ENCODE measurements at regions not wholly inside any gene's neighbourhood (a gene's known extent, or its start where the extent isn't known, plus 50 kb on each side); places are given as distances from the start of the nearest gene placed in this dataset.
A peak's percentile ranks its signal among the peaks of the same experiment; 100 is the strongest.
"Not testable (repeated sequence)": the region's sequence is repeated elsewhere in the genome, so short reads cannot be mapped to it uniquely, and the experiment has no call there.

DNA sequence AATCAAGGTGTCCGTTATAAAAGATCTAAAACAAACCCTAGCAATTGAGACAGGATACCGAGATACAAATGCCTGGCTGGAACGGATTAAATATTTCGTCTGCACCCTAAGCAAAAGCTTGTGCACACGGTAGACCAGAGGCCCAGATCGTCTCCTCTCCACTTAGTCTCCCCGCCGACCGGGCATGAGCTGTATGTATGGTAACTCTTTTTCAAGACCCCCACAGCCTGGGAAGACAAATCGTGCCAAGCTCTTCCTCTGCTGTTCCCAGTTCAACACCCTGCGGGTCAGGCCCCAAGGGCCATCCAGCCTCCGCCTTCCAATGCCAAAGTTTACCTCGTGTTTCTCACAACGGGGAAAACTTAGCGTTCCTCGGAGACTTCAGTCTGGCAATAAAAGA lies 285.7 kb upstream of the GALNT17 start:
- no peak for DNase-seq

DNA sequence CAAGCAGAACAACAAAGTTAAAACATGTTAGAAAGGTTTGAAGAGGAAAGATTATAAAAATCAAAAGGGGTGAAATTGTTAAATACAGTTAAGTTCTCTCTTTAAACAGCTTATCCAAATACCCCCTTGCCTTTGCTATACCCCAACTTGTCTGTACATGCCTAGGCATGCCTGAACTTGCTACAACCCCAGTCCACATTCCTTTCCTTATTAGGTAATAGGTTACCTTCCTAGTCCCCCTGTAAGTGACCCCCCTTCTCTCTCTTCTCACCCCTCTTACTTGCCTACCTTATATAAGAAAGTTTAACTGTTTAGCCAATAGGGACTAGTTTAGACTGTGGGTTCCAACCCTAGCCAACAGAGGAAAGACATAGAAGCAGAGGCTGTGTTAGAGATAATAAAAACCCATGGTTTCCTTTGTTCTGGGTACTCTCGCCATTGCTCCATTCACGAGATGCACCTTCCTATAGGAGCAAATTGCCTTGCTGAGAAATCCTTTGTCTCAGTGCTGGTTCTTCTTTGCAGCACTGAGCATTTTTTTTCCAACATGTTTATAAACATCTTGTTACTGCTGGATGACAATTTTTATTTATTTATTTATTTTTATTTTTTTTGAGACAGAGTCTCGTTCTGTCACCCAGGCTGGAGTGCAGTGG lies 282.2 kb upstream of the GALNT17 start:
- no peak for DNase-seq

DNA sequence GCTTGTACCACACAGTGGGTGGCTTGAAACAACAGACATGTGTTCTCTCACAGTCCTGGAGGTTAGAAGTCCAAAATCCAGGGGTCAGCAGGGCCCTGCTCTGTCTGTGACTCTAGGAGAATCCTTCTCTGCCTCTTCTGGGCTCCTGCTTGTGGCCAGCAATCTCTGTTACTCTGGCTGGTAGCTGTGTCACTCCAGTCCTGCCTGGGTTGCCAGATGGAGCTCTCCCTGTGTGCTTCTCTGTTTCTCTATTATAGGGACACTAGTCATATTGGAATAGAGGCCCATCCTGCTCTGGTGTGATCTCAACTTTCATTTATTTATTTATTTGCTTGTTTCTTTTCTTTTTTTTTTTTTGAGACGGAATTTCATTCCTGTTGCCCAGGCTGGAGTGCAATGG lies 276.6 kb upstream of the GALNT17 start:
- no peak for DNase-seq

DNA sequence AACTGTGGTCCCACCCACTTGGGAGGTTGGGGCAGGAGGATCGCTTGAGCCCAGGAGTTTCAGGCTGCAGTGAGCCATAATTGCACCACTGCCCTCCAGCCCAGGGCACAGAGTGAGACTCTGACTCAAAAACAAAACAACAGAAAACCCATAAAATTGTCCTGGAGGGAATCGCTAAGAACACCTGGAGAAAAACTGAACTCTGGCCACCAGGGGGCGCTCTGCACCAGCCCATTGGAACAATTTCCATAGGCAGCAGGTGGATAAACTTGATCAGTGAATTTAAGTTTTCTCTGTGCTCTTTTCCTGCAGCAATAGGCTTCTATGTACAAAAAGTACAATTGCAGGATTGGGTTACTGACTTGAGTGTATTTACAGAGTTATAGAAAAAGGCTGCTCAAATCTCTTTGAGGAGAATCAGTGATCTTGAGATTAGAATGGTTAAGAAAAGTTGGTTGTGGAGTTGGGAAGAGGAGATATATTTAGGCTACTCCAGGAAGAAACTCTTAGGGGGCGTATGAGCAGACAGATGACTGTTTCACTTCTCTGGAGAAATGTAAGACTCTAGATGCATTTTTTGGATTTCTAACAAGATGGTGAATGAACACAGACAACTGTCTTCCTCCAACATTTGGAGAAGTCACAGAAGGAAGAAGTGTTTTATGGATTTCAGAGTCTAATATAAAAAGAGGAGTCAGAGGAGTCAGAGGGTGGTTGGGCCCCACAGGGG lies 274.9 kb upstream of the GALNT17 start:
- peak; percentile 61 for DNase-seq

DNA sequence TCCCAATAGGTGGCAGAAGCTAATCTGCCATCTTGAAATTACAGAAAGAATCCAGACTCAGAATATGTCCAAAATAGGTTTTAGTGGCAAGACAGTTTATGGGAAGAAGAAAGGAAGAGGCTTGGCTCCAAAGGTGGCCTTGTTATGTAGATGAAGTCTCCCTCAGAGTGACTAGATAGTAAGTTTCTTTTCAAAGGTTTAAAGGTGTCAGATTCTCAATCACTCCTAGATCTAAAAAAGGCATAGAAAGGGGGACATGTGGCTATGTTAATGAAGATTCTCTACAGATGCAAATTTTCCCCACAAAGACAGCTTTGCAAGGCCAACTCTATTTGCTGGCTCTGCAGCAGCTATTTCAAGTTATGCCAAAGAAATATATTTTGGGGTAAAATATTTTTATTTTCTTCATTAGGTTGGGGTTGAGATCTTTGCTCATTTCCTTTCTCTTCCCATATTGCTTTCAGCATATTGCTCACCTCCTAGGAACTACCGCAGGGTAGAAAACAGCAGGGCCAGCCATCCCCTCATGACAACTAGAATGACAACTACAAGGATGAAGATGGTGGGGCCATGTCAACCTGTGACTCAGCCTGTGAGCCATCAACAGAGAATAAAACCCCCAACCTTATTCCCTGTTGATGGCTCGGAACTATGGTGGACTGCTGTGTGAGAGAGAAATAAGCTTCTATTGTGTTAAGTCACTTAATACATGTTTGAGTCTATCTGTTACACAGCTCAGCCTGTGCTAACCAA lies 274.0 kb upstream of the GALNT17 start:
- DNase-seq: no peak

DNA sequence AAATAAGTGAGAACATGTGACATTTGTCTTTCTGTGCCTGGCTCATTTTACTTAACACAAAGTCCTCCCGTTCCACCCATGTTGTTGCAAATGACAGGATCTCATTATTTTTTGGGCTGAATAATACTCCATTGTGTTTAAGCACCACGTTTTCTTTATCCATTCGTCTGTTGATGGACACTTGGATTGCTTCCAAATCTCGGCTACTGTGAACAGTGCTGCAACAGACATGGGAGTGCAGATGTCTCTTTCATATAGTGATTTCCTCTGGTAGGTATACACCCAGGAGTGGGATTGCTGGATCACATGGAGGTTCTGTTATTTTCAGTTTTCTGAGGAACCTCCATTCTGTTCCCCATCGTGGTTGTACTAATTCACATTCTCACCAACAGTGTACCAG lies 264.4 kb upstream of the GALNT17 start:
- no peak for DNase-seq

DNA sequence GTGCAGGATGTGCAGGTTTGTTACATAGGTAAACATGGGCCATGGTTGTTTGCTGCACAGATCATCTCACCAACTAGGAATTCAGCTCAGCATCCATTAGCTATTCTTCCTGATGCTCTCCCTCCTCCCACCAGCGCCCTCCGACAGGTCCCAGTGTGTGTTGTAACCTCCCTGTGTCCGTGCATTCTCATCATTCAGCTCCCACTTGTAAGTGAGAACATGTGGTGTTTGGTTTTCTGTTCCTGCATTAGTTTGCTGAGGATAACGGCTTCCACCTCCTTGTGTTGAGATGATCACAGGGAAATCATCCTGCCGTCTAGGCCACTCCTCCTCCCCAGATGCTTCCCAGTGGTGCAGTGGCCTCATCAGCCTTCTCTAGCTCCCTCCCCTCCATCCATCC lies 261.6 kb upstream of the GALNT17 start:
- DNase-seq: no peak

DNA sequence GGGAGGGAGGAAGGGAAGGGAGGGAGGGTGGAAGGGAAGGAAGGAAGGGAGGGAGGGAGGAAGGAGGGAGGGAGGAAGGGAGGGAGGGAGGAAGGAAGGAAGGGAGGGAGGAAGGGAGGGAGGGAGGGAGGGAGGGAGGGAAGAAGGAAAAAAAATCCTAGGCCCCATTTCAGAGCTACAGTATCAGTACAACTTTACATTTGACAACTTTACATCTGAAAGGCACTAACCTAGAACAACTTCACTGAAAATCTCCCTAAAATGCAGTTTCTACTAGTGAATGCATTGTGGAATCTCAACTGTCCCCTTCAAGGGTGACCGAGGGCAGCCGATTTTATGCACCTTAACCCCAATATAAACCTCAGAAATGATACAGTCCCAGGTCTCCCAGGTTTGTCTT lies 259.8 kb upstream of the GALNT17 start:
- no peak for DNase-seq

DNA sequence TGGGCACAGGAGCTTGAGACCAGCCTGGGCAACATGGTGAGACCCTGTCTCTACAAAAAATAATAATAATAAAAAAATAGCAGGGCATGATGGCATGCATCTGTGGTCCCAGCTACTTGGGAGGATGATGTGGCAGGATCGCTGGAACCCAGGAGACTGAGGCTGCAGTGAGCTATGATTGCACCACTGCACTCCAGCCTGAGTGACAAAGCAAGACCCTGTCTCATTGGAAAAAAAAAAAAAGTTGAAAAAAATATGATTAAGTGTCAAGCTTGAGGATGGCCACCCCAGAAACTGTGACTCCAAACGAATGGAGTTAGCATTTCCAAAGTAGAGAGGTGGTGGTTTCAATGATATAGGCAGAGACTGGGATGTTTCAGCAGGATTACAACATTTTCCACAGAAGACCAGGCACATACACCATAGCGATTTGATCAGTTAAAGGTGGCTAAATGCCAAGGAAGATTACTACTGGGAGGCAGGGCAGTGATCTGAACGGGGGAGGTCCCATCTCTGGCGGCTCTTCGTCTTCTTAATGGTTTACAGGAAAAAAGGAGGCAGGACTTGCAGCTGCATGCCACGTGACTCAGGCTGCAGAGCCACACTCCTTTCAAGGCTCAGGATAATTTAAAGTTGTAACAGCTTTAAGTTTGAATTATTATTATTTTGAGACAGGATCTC lies 250.6 kb upstream of the GALNT17 start:
- DNase-seq: no peak

DNA sequence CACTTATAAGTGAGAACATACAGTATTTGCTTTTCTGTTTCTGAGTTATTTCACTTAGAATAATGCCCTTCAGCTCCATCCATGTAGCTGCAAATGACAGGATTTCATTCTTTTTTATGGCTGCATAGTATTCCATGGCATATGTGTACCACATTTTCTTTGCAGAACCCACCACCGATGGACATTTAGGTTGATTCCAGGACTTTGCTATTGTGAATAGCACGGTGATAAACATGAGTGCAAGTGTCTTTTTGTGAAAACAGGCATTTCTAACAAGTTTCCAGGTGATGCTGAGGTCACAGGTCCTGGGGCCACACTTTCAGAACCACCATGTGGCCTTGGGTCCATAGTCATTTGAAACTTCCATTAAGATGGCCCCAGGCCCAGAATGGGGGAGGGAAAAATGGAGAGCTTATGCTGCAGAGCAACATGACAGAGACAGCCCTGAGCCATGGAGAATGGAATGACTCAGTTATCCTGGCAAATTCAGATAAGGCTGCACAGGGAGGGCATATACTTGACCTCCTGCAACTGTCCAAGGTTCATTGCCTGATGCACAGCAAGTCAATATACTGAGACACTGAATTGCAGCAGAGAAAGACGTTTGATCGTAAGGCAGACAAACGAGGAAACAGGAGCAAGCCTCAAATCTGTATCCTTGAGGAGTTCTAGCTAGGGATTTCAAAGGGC lies 248.0 kb upstream of the GALNT17 start:
- DNase-seq: no peak

DNA sequence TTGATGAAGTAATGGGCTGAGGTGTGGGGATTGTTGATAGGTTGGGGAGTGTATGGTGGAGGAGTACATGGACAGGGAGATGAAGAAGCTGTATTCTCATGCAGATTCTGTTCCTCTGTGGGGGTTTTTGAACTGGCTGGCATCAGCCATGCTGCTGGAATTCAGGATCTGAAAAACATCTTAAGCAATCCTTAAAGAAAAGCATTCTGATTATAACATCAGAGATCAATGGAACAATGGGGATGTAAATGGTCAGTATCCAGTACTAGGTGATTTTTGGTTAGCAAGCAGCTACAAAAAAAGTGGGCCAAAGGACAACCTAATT lies 247.5 kb upstream of the GALNT17 start:
- DNase-seq: no peak

DNA sequence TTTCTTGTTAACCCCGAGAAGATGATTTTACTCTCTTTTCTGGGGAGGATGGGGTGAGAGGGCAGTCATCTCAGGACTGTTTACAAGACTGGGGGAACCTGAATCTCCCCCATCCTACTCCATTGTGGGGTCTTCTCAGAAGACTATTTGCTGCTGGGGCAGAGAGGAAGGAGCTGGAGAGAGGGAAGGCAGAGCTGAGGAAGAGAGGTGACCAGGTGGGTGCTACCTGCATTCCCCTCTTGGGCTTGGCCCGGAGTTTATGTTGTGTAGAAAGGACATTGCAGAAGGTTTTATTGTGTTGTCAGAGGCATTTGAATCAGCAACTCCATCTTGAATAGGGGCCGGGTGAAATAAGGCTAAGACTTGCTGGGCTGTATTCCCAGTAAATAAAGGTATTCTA lies 247.1 kb upstream of the GALNT17 start:
- DNase-seq: no peak

DNA sequence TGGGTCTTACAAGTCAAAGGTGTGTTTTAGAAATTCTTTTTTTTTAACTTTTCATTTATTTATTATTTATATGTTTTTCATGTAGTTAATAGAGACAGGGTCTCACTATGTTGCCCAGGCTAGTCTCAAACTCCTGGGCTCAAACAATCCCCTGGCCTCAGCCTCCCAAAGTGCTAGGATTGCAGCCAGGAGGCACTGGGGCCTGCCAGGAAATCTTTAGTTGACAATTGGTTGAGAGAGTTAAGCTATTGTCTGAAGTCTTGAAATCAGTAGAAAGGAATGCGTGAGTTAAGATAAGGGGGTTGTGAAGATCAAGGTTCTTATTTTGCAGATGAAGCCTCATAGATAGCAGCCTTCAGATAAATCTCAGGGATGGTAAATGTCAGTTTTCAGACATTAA lies 245.4 kb upstream of the GALNT17 start:
- DNase-seq: no peak

DNA sequence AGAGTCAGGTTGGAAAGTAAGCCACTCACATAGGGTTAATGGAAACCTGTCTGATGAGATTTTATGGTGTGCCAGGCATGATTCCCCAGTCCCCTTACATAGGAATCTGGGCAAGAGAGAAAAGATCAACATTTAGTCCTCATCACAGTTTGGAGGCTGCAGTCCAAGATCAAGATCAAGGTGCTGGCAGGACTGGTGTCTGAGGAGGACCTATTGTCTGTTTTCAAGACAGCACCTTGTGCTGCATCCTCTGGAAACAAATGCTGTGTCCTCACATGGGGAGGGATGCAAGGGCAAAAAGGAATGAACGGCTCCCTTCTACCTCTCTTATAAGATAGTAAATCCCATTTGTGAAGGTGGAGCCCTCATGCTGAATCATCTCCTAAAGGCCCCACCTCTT lies 244.8 kb upstream of the GALNT17 start:
- no peak for DNase-seq

DNA sequence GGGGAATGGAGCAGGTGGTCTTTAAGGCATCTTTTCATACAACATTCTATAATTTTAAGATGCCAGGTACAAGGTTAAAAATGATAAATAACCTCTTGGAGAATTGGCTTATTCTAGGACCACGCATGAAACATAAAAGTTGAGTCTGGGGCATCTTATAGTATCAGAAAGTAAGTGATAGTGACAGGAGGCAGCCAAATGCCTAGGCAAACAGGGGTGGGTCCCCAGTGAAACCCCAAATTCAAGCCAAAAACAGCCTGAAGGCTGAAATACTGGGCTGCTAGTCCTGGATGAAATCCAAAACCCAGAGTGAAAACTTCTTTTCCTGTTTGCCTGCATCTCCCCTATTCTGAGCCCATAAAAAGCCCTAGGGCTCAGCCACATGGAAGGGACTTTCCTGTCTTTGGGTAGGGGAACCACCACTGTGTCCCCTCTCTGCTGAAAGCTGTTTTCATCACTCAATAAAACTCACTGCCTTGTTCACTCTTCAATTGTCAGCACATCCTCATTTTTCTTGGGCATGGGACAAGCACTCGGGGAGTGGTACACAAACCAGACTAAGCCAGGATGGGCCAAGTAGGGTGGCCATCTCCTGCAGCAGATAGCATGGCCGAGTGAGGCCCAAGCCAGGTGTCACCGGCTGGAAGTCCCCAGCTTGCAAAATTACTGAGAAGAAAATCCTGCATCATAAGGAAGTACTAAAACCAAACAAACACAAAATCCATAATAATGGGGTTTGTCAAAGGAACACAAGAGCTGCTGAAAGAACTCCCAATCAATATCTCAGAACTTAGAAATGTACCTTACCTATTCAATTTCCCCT lies 241.6 kb upstream of the GALNT17 start:
- DNase-seq: no peak

DNA sequence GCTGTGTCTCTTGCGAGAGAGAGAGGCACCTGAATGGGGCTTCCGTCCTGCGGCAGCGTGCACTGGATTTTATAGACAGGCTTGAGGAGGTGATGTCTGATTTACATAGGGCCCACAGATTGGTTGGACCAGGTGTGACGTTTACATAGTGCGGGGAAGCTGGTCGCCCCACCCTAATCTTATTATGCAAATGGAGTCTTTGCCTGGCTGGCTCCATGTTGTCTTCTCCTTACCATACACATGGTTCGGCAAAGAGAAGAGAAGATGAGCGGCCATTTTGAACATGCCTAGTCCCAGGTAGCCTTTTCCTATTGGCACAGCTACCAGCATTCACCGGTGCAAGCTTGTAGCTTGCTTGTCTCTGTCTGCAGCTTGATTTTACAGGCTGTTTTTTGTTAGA lies 238.5 kb upstream of the GALNT17 start:
- no peak for DNase-seq

DNA sequence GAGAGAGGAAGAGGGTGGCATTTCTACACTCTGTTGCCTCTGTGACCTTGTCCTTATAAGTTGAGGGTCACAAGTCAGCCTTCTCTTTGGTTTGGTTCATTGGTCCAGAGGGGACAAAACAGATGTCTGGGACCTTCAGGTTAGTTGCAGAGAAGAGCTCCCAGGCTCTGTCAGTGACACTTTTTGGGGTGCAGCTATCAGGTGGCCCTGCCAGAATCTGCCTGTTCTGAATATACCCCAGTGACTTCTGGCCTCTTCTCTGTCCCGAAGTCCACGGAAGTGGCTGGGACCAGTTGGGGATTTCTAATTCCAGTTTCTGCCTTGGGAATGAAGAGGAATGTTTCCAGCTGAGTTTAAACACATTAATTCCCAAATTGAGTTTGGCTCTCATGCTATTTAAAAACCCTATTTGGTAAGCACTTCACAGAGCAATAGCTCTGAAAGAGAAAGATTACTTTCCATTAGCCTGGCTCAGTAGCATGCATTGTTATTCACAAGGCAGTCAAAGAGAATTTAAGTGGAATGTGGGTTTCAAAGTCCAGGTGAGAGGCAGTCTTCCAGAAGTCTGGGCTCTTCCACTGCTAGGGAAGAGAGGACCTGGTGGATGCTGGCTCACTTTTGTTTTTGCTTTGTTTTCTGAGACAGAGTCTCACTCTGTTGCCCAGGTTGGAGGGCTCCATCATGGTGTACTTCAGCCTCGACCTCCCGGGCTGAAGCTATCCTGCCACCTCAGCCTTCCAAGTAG lies 237.8 kb upstream of the GALNT17 start:
- DNase-seq: no peak

DNA sequence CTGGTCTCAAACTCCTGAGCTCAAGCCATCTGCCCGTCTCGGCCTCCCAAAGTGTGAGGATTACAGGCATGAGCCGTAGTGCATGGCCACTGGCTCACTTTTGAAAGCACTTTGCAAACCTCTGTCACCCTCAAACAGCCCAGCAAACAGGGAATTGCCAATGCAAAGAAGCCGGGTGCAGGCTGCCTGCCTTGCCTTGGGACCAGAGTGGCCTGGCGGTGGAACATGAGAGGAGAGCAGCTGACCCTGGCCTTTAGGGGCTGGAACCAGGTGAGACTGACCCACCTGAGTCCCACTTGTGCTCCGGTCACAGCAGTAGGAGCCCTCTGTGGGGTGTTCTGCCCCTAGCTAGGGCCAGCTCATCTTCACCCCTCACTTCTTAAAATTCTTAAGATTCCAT lies 237.1 kb upstream of the GALNT17 start:
- no peak for DNase-seq

DNA sequence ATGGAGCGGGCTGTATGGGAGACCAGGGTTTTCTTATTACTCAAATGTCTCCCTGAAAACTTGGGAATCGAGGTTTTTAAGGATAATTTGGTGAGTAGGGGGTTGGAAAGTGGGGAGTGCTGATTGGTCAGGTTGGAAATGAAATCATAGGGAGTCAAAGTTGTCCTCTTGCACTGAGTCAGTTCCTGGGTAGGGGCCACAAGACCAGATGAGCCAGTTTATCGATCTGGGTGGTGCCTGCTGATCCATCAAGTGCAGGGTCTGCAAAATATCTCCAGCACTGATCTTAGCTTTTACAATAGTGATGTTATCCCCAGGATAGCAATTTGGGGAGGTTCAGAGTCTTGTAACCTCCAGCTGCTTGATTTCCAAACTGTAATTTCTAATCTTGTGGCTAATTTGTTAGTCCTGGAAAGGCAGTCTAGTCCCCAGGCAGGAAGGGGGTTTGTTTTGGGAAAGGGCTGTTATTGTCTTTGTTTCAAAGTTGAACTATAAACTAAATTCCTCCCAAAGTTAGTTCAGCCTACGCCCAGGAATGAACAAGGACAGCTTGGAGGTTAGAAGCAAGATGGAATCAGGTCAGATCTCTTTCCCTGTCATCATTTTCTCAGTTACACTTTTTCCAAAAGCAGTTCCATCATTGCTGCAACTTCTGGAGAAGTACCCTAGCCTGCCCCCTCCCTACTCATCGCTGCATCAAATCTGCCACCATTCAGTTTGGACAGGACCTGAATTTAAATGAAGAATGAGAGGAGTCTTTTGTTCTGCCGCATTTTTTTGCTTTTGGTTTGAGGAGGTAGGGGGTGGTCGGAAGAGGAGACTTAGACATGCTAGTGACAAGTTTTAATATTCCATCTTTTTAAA lies 236.4 kb upstream of the GALNT17 start:
- DNase-seq: not testable (repeated sequence)

All from suppressor macrophage treated with lipopolysaccharide for 4 hours (primary cell).